GM19463 (cell line): ENCODE measurements at regions not wholly inside any gene's neighbourhood (a gene's known extent, or its start where the extent isn't known, plus 50 kb on each side); places are given as distances from the start of the nearest gene placed in this dataset.

Experiments
- ATAC-seq: cut with Tn5 transposase; IDR thresholded peaks from one replicate; pipeline ENCODE4 v1.9.1; 2021; ENCODE audit warnings: mild to moderate bottlenecking, moderate library complexity; ENCODE audit not compliant: unreplicated experiment

- no peak for ATAC-seq
These were observed 1029.8 kb upstream of the AGA start for GRCh38 chr4:178471994-178472393.

DNA sequence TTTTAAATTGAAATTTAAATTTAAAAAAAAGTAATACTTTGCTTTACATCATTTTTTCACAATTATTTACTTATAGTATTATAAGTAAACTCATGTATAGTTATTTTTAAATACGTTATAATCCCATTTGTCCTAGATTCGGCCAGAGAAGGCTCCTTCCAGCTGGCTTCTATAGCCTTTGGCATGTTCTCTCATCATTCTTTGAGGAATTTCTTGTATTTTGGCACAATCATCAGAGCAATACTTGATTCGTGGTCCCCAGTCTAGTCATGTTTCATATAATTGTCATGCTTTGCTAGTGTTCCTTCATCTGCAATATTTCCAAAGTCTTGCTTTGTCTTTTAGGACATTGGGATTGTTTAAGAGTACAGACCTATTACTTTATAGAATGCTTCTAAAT lies 1037.9 kb upstream of the AGA start:
- ATAC-seq, result no peak

GRCh38 chr4:178480881-178481280 lies 1038.6 kb upstream of the AGA start:
- no peak for ATAC-seq

- no peak for ATAC-seq
These were observed 1039.3 kb upstream of the AGA start for GRCh38 chr4:178481564-178481963.

DNA sequence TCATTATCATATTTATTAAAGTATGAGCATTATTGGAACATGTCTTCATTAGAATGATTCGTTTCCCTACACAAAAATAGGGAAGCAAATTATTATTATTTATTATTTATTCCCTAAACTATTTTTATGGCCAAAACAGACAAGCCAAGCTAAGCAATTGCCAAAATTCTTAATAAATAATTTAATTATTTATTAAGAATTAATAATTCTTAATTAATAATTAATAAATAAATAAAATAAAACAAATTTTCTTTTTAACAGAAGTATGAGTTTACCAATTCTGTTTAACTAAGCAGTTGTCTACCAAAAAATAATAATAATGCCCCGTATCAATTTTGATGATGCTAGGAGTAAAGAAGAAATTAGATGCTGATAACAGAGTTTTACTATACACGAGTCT lies 1080.8 kb upstream of the AGA start:
- ATAC-seq, result no peak

- no peak for ATAC-seq
These were observed 1093.8 kb upstream of the AGA start for GRCh38 chr4:178535939-178536579.

DNA sequence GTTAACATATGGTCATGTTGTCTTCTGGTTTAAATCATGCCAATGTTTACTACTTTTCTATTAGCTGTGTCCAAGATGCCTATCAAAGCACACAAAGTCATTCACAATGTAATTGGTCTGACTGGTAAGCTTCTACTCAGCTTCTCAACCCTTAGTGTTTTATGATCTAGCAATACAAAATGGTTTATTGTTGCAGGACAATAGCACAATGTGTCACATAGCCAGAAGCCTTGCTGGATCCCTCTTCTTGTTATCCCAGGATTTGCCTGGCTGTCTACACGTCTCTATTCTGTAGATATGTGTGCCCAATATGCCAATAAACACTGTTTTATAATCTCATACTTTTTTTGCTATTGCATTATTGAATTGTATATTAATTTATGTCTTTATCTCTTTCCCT lies 1111.0 kb upstream of the AGA start:
- no peak for ATAC-seq

GRCh38 chr4:178554352-178554751 lies 1112.1 kb upstream of the AGA start:
- ATAC-seq, result no peak

GRCh38 chr4:178556796-178557195 lies 1114.6 kb upstream of the AGA start:
- ATAC-seq, result no peak

GRCh38 chr4:178577933-178578332 lies 1135.7 kb upstream of the AGA start:
- ATAC-seq, result no peak

GRCh38 chr4:178595500-178596138 lies 1153.4 kb upstream of the AGA start:
- no peak for ATAC-seq

DNA sequence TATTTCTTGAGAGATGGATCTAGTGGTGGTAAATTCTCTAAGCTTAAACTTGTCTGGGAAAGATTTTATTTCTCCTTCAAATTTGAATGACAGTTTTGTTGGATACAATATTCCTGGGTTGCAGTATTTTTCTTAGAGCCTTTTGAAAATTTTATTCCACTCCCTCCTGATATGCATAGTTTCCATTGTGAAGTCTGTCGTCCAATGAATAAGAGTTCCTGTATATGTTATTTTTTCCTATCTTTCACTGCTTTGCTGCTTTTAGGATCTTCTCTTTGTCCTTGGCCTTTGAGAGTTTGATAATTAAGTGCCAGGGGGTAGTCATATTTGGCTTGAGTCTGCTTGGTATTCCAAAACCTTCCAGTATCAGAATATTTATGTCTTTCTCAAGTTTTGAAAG lies 1156.4 kb upstream of the AGA start:
- no peak for ATAC-seq

DNA sequence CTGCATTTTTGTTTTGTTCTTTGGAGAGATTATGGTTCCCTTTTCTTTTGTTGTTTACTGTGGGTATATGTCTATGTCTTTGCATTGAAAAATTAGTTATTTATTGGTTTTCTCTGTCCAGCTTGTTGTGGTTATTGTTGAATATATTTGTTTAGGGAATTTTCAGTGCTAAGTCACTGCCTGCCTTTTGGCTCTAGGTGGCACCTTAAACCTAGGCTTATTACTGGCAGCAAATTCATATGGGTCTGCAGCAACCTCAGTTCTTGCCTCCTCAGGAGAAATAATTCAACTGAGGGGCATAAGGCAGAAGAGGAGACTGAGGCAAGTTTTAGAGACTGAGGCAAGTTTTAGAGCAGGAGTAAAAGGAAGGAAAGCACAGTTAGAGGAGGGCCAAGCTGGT lies 1157.3 kb upstream of the AGA start:
- no peak for ATAC-seq

DNA sequence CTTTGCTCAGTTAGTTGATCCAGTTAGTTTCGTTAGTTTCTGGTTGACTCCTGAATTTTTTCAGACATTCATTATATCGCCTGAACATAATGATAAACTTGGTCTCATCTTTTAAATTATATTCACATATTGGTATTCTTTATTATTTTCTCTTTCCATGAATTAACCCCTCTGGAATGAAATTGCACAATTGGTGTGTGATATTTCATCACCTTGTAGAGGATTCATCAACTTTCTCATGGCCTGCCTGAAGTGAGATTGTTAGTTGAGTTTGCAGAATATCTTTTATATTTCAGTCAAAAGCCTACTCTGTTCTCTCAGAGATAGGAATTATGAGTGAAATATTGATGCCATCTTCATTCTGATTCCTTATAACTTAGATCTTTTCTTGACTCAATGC lies 1160.6 kb upstream of the AGA start:
- ATAC-seq, result no peak

DNA sequence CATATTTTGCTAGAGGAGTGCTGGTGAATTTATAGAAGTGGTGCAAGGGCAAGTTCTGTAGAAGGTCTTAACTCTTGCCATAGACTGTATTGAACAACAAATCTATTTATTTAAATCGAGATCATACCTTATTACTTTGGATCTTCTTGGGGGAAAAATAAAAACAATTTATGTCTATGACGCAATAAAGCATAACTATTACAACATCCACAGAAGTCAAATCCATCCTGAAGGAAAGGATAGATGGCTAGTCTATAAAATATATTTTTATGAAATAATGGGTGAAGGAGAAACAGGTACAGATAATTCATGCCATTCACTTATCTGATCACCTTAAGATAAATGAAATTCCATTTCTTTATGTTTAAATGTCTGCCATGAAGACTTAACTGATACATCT lies 1168.8 kb upstream of the AGA start:
- no peak for ATAC-seq

DNA sequence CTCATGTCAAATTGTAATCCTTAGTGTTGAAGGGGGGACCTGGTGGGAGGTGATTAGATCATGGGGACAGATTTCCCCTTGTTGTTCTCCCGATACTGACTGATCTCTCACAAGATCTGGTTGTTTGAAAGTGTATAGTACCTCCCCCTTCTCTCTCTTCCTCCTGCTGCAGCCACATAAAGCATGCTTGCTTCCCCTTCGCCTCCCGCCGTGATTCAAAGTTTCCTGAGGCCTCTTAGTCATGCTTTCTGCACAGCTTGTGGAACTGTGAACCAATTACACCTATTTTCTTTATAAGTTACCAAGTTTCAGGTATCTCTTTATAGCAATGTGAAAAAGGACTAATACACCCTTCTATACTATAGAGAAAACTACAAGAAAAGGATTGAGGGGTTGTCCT lies 1170.5 kb upstream of the AGA start:
- no peak for ATAC-seq

- no peak for ATAC-seq
These were observed 1190.2 kb upstream of the AGA start for GRCh38 chr4:178632415-178632814.

- no peak for ATAC-seq
These were observed 1191.0 kb upstream of the AGA start for GRCh38 chr4:178633263-178633662.

GRCh38 chr4:178664621-178665020 lies 1222.4 kb upstream of the AGA start:
- no peak for ATAC-seq

DNA sequence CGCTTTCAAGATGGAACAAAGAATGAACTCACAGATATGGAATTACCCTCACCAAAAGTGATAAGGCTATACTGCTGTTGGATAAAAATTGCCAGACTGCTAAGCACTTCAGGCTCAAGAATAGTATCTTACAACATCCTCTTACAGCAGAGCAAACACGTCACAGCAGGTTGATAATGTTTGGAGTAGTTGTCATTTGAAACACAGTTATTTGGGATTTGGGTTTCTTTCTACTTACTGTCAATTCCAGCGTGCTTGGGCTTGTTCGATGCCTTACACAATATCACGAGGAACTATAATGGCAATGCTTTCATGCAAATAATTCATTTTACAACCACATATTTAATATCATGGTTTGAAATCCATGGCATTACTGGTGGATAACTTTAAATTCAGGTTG lies 1223.7 kb upstream of the AGA start:
- no peak for ATAC-seq

- no peak for ATAC-seq
These were observed 1229.5 kb upstream of the AGA start for GRCh38 chr4:178671766-178672165.

- ATAC-seq, result no peak
These were observed 1230.3 kb upstream of the AGA start for GRCh38 chr4:178672512-178672911.

DNA sequence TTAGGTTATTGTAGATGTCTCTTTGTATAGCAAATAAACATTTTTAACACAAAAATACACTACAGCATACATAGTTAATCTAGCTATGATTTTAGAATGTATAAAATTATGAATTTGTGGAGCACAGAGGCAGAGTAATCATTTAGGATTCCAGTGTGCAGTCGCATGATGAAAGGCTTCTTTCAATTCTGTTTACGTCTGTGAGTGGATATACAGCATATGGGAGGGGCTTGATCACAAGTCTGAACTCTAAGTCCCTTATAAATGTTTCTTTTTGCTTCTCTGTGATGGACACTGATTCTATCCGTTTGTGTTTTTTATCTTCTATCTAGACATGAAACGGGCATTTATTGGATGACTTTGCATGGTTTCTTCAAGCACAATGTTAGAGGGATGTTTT lies 1239.6 kb upstream of the AGA start:
- no peak for ATAC-seq
